NCI-H446 (cell line): ENCODE measurements at regions not wholly inside any gene's neighbourhood (a gene's known extent, or its start where the extent isn't known, plus 50 kb on each side); places are given as distances from the start of the nearest gene placed in this dataset.

Source experiments
- DNase-seq, 2 experiments: peaks; one replicate each; lab custom pipeline; 2025; lab: John Stamatoyannopoulos, UW

DNA sequence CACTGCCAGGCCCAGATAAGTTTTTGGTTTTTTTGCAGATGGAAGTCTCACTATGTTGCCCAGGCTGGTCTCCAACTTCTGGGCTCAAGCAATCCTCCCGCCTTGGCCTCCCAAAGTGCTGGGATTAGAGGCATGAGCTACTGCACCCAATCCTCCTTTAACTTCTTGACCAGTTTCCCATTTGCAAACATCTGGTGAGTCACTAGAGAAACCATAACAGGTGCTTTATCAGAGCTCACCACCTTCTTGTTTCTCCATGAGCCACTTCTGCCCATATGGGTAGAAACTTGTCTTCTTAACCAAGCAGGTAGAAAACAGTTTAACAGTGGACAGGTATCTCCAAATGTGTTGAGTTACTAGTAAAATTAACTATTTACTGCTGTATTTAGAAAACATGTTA is 128.4 kb upstream of the AP1S2 start:
- DNase-seq, result no peak

DNA sequence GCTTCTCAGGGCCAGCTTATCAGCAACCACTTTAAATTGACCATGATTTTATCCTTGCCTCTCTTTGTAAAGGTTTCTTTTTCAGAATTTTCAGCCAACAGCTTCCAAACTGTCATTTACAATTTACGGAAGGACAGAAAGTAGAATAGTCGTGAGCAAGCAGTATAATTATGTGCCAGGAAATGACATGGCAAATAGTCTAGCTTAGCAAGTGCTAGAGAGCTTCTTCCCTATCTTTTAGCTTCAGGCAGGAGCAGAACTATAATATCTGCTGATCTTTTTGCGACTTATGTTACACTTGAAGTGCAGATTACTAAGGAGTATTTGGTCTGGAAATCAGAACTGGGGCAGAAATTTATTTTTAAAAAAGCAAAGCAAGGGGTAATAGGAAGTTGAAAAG is 123.0 kb upstream of the AP1S2 start:
- no peak for DNase-seq

DNA sequence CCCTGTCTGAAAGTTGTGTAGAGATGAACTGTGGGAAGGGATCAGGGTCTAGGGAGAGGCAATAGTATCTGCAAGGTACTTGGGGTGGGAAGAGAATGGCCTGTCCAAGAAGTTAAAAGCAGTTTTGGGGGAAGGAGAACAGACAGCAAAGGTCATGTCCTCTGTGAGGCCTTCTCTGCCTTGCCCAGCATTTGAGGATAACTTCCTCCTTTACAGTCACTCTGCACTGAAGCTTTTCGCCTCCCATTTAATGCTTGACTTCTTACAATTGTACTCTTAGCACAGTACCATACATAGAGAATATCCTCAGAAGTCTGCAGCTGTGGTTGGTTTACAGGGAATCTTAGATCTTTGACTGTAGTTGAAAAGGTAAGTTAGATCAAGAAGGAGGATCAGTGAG is 121.8 kb upstream of the AP1S2 start:
- DNase-seq, result no peak

DNA sequence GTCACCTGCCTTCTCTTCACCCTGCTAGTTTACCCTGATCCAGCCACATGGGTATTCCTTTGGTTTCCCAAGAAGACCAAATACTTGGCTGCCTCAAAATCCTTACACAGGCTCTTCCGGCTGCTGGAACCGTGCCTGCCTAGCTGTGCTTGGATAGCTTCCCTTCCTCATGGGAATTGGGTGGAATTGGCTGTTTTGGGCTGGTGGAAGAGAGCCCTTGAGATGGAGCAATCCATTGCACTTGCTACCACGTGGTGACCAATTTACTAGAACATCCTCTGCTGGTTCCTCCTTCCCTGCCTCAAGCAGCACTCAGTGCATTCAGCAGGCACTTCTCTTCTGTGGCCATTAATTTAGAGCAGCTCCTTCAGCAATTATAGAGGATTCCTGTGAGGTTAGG is 119.3 kb upstream of the AP1S2 start:
- peak in 1 of 2 experiments; percentile 19 for DNase-seq

DNA sequence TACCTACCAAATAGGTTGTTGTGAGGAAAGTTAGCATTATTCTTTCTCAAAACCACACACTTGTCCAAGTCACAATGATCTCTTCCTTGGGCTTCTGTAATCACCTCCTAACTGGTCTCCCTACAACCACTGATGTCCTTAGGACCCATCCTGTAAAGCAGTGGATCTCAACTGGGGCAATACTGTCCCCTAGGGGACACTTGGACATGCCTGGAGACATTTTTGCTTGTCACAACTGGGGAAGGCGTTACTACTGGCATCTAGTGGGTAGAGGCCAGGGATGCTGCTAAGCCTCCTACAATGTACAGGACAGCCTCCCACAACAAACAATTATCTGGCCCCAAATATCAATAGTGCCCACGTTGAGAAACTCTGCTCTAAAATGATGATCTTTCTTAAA is 118.7 kb upstream of the AP1S2 start:
- peak in 1 of 2 experiments; percentile 19 for DNase-seq

DNA sequence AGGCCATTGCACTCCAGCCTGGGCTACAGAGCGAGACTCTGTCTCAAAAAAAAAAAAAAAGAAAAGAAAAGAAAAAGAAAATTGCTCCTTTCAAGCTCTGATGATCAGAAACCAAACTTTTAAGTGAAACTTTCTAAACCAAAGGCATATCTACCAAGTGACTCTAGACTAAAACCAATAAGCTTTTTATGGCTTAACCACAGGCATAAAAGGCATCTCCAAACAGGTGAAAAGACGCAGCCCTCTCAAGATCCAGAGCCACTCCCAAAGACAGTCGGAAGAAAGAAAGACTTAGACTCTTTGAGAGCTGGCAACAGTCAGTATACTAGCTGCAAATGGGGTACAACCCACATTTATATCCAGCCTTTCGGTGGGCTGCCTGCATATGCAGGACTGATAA is 117.1 kb upstream of the AP1S2 start:
- no peak for DNase-seq

DNA sequence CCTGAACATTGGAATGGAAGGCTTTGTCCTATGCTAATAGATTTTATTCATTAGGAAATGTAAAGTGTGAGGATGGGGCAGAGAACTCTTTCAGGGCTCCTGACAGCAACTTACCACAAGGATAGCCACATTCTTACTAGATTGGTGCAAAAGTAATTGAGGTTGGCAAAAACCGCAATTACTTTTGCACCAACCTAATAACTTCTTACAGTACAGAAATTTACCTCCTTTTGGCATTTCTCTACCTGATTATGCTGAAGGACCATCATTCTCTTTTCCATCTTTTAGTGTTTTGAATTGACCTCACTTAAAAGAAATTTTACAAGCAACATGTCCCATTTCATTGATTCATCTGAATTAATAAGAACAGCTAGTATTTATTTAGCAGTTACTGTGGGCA is 109.2 kb upstream of the AP1S2 start:
- no peak for DNase-seq

DNA sequence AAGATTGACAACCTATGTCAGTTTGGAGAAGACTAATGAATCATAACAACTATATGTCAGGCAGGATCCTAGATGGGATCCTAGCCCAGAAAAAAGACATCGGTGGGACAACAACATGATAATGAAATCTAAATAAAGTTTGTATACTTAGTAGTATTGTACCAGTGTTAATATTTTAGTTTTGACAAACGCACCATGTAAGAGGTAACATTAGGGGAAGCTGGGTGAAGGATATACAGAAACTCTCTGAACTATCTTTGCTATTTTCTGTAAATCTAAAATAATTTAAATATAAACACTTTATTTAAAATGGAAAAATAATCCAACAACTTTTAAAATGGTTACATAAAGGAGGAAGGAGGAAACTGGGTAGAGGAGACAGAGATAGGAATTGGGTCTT is 105.6 kb upstream of the AP1S2 start:
- DNase-seq, result no peak

DNA sequence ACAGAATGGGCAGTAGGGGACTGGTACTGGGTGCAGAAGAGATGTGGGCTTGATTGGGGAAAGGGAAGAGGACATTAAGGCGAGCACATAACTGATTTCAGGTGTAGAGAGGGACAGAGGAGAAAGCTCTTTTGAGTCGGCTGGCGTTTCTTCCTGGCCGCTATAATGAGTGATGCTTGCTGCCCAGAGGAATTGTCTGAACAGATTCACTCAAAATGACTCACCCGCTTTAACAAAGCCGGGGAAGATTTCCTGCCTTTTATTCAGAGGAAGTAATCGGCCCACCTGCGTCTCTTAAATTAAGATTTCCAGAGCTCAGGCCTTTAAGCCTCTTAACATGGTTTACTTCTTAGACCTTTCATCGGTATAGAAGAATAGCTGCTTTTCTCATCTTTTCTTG is 102.1 kb upstream of the AP1S2 start:
- DNase-seq, result no peak

DNA sequence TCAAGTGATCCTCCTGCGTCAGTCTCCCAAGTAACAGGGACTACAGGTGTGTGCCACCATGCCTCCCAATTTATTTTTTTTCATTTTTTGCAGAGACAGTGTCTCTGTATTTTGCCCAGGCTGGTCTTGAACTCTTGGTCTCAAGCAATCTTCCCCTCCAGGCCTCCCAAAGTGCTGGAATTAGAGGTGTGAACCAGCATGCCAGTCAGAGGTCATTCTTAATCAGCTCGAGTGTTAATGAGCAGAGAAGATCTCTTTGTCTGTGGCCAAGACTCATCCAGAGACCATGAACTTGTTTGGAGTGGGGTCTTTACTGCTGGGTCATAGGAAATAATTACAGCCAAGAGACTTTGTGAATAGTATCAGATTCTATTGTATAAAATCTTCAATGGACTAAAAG is 99.2 kb upstream of the AP1S2 start:
- DNase-seq, result no peak

DNA sequence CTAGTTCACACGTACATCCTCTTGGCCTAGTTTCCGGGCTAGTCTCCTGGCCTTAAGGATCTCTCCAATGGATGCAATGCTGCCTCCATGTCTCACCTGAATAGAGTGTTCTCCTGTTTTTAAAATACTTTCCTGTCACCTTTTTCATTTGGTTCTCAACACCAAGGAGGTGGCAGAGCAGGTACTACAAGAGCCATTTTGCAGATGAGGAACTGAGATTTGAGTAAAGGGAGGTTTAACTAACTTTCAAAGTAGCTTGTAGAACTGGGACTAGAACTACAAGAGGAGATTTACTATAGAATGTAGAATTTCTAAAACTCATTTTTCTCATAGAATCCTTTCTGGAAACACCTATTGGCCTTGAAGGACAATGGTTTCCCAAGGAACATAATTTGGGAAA is 97.6 kb upstream of the AP1S2 start:
- no peak for DNase-seq

DNA sequence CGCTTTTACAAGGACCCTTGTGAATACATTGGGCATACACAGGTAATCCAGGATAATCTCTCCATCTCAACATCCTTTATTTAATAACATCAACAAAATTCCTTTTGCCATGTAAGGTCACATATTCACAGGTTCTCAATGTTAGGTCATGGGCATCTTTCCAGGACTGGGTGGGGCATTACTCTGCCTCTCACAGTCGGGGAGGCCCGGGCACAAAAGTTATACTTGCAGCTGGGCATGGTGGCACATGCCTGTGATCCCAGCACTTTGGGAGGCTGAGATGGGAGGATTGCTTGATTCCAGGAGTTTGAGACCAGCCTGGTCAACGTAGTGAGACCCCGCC is 93.7 kb upstream of the AP1S2 start:
- DNase-seq, result no peak

DNA sequence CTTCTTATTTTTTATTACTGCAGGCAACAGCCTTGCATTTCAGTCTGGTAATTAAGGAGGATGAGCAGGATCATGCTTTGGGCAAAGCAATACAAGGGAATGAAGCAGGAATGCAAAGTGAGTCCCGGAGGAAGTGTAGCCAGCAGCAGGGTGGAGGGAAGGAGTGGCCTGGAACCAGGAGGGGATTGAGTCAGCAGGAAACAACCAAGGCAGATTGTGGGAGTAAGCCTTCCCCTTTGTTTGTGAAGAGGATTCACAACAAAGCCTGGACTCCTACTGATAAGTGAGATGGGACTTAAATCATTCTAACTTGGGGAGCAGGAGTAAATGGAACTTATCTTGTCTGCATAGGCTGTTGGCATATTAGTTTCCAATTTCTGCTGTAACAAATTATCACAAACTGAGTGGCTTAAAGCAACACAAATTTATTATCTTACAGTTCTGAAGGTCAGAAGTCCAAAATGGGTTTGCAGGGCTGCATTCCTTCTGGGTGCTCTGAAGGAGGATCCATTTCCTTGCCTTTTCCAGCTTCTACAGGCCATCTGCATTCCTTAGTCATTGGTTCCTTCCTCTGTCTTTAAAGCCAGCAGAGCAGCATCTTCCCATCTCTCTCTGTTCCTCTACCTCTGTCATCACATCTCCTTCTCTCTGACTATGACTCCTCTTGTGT is 93.2 kb upstream of the AP1S2 start:
- DNase-seq, result no peak

DNA sequence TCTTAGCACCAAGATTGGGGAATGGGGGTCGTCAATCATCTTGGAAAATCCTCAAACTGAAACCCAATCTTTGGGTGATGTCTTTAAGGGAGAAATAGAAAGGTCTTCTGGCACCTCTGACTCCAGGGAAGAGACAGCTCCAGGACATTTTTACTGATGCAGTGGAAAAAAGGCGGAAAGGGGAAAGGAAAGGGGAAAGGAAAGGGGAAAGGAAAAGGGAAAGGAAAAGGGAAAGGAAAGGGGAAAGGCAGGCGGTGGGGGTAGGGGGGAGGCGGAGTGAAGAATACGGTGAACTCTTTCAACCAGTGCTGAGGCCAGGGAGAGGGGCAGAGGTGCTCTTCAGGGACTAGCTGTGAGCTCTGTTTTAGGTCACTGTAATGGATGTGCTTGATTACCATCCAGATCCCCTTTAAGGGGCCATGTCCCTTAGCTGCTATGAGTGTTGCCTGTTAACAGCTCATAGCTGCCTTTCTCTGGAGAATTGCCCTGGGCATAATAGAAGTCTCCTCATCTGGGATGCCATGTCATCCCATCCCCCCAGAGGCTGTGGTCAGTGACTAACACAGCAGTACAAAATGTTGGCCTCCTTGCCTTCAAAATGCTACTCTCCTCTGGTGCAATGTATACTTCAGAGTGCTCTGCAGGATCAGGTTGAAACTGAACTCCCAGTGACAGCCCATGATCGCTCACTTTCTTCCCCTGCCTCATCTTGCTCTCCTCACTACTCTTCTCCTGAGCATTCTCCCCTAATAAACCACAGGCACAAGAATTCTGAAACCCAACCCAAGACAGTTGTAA is 92.4 kb upstream of the AP1S2 start:
- no peak for DNase-seq

DNA sequence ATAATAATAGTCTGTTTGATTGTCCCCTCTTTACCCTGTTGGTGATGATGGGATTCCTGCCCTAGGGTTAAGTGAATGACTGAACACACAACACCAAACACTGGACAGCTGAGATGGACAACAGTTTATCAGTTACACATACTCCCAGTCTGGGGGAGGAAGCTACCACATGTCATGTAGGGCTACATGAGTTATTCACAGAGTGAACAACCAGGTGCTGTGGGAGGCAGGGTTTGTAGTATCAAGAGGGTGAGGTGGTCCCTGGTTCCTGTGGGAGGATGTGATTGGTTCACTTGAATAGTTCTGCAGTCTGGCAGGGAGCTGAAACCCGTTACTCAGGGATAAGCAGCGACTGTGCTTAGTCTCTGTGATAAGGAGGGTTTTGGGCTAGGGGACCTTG is 88.8 kb upstream of the AP1S2 start:
- DNase-seq, result no peak

DNA sequence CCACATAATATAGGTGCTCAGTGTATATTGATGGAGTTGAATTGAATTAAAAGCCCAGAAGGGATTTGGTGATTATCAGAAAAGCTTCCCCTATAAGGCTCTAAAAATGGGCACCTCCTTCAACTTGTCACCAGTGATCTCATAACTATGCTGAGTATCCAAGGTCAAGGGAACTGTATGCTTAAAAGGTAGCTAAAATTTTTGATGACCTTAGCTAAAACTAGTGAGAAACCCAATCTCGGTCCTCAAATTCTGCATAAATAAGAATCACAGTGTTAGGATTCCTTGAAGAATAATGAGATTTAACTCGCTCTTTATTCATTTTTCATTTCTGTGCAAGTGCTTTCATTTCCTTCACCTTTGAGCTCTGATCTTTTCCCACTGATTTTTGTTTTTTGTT is 87.7 kb upstream of the AP1S2 start:
- no peak for DNase-seq

DNA sequence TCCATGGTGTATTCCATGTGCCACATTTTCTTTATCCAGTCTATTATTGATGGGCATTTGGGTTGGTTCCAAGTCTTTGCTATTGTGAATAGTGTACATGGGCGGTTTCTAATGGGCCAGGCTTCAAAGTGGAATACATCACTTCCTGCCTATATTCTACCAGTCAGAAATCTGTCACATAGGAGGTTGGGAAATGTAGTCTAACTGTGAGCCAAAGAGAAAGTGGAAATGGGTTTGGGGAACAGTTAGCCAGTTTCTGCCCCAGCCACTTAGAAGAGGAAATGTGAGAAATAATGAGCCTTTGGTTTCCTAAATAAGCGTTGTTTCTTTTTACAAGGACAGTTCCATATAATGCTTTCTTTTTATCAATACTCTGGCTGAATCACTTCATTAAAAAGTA is 85.1 kb upstream of the AP1S2 start:
- no peak for DNase-seq

DNA sequence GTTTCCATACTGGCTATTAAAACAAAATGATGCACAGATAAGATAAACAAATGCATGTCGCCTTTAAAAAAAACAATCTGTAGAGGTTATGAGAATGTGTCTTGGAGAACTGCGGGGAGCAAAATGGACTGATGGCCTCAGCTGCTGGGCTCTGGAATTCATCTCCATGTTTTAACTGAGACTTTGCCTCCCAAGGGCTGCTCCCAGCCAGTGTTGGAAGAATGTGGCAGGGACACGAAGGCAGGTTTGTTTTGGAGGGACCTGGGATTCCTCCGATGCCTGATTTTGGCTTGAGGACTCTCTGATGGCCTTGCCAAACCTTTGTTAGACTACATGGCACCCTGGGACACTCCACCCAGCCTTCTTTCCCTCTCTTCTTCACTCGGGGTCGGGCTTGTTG is 83.5 kb upstream of the AP1S2 start:
- DNase-seq, result no peak

DNA sequence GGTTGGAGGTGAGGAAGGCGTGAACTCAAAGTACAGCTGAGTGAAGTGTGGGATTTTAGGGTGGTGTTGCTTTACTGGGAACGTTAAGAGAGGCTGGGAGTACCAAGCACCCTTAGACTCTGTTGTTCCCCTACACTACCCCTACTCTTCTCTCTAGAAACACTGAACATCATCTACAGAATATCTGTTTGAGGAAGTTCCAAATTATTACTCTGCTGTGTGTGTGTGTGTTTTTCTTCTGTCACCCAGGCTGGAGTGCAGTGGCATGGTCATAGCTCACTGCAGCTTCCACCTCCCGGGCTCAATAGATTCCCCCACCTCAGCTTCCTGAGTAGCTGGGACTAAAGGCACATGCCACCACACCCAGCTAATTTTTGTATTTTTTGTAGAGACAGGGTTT is 76.7 kb upstream of the AP1S2 start:
- DNase-seq, result no peak

DNA sequence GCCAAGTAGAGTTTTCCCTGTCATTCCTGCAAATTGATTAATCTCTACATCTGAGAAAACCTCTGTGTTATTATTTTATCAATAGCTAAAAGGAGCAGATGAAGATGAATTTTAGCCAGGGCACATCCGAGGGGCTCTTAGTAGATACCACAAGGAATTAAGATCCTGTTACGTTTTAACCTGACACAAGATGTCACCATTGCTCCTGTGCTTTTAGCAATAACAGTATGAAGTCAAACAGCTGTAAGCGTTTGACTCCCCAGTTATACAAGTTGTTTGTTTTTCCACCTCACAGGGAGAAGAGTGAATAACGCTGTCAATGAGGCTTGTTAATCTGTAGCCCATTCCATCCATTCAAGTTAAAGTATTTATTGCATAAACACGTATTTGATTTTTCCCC is 76.0 kb upstream of the AP1S2 start:
- DNase-seq, result no peak

DNA sequence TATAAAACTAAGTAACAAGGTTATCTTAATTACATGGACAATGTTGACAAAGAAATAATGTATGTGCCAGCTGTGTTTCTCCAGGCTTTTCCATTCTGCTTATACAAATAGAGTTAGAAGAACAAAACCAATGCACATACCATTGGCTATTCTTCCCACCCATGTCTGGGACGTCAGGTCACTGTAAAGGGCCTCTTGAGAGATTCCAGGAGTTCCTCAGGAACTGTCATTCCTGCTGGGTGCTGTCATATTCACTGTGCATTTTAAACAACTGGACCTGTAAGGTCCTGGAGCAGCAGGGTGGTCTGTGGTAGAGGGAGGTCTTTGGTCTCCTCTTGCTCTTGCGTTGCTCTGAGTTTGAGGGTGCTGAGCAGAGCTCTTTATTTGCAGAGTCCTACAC is 74.6 kb upstream of the AP1S2 start:
- no peak for DNase-seq

DNA sequence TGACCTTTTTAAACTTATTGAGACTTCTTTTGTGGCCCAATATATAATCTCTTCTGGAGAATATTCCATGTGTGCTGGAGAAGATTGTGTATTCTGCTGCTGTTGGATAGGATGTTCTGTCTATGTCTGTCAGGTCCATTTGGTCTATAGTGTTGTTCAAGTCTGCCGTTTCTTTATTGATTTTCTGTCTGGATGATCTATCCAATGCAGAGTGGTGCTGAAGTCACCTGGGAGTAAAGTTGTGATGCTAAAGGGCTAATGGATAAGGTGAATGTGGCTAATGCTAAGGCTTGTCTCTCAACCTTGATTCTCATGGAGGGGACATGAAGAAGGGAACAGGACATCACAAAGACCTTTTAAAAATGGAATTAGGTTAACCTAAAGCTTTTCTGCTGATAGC is 72.0 kb upstream of the AP1S2 start:
- no peak for DNase-seq

DNA sequence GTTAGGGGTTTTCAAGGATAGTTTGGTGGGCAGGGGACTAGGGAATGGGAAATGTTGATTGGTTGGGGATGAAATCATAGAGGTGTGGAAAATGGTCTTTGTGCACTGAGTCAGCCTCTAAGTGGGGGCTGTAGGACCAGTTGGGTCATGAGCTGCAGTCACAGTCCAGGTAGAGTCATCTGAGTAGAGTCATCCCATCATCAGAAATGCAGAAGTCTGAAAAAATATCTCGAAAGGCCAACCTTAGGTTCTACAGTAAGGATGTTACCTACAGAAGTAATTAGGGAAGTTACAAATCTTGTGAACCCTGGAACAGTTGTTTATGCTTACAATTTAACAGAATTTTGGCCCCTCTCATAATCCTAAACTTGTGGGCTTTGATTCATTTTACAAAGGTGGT is 63.4 kb upstream of the AP1S2 start:
- no peak for DNase-seq

DNA sequence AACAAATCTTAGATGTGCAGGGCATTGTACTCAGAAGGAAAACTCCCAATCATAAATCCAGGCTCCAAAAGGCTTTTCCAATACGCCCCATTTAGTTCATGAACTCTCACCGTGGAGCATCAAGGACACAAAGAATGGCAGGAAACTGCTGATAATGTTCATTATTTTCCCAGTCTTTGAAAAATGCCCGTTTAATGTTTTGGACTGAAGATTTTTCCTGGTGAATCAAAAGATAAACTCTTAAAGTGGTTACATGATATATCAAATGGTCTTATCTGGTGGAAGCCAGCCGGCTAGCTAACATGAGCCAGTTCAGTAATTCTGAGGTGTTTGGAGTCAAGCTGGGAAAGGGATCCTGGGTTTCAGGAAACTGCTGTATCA is 62.1 kb upstream of the AP1S2 start:
- no peak for DNase-seq
